DND-41 (cell line): ENCODE measurements at regions not wholly inside any gene's neighbourhood (a gene's known extent, or its start where the extent isn't known, plus 50 kb on each side); places are given as distances from the start of the nearest gene placed in this dataset.

Source experiments
- ATAC-seq: fragments of 200-7000 bp; cut with Tn5 transposase; 3 replicates; pipeline ENCODE4 v1.9.1; 2021; ENCODE audit warnings: low read depth; ENCODE audit not compliant: insufficient read depth
- DNase-seq: peaks from one replicate; pipeline ENCODE4 v3.0.0-alpha.2; 2020
- H2AFZ ChIP-seq: 2 replicates; pipeline ENCODE4 v1.6.0; 2012; ENCODE audit warnings: low read depth, low read length
- H3K27ac ChIP-seq: 2 replicates; pipeline ENCODE4 v1.5.1; 2012; ENCODE audit warnings: low read length, inconsistent platforms
- H3K27me3 ChIP-seq: fragments of 200-600 bp; sonication (generic); 2 replicates; pipeline ENCODE4 v1.6.0; 2012; ENCODE audit warnings: low read length, mild to moderate bottlenecking, inconsistent platforms; ENCODE audit not compliant: insufficient read depth, poor library complexity
- H3K36me3 ChIP-seq: 2 replicates; pipeline ENCODE4 v1.5.1; 2012; ENCODE audit warnings: low read length, inconsistent platforms; ENCODE audit not compliant: insufficient read depth
- H3K4me1 ChIP-seq: 2 replicates; pipeline ENCODE4 v1.5.1; 2012; ENCODE audit warnings: mild to moderate bottlenecking, low read length; ENCODE audit not compliant: insufficient read depth
- H3K4me2 ChIP-seq: 2 replicates; pipeline ENCODE4 v1.6.0; 2012; ENCODE audit warnings: mild to moderate bottlenecking, moderate library complexity, low read length, inconsistent platforms; ENCODE audit not compliant: insufficient read depth
- H3K4me3 ChIP-seq, 2 experiments: fragments of 200-600 bp in 1 of 2; shearing (Covaris generic) in 1 of 2; 2 replicates each; pipeline ENCODE4 v1.5.1; 2012 to 2016; ENCODE audit warnings: inconsistent platforms in 2 of 2, low read length in 2 of 2, mild to moderate bottlenecking in 2 of 2, low read depth in 1 of 2, moderate library complexity in 1 of 2
- H3K79me2 ChIP-seq: 2 replicates; pipeline ENCODE4 v1.6.0; 2012; ENCODE audit warnings: low read length, inconsistent platforms; ENCODE audit not compliant: insufficient read depth
- H3K9ac ChIP-seq: 2 replicates; pipeline ENCODE4 v1.6.0; 2012; ENCODE audit warnings: low read depth, mild to moderate bottlenecking, inconsistent platforms, low read length, moderate library complexity
- H3K9me3 ChIP-seq: 2 replicates; pipeline ENCODE4 v1.5.1; 2012; ENCODE audit warnings: low read length, moderate library complexity, mild to moderate bottlenecking, inconsistent platforms; ENCODE audit not compliant: insufficient read depth, severe bottlenecking
- H4K20me1 ChIP-seq: 2 replicates; pipeline ENCODE4 v1.6.0; 2012; ENCODE audit warnings: low read length; ENCODE audit not compliant: insufficient read depth
- EZH2 ChIP-seq: IDR thresholded peaks from 3 replicates; pipeline ENCODE4 v1.6.1; 2012; ENCODE audit warnings: borderline replicate concordance, low read depth, mild to moderate bottlenecking, moderate library complexity, low read length, inconsistent platforms; ENCODE audit not compliant: severe bottlenecking
- TF ChIP-seq, protein P1 (sequence below): IDR thresholded peaks from 2 replicates; pipeline ENCODE4 v1.5.1; 2012; ENCODE audit warnings: borderline replicate concordance, low read length, moderate library complexity, mild to moderate bottlenecking; ENCODE audit not compliant: poor library complexity, severe bottlenecking; ENCODE audit errors: extremely low read depth

DNA sequence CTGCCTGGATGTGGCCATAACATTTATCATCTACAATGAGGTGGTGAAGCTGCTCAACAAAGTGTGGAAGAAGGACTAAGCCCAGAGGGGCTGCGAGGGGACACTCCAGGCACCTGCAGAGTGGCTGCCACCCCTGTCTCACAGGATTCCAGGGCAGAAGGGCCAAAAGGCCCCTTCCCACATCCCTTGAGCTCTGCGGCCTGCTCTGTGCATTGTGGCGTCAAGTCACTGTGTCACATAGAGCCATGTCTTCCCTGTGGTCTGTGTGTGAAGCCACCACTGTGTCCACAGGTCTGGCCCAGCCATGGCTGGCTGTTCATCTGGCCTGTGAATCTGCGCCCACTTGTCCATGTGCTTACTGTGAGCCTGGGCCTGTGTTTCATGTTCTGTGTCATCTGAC lies 1714.6 kb downstream of the TP53TG3F start:
- H4K20me1 ChIP-seq, result no peaks in the 10 kb centered on the region

DNA sequence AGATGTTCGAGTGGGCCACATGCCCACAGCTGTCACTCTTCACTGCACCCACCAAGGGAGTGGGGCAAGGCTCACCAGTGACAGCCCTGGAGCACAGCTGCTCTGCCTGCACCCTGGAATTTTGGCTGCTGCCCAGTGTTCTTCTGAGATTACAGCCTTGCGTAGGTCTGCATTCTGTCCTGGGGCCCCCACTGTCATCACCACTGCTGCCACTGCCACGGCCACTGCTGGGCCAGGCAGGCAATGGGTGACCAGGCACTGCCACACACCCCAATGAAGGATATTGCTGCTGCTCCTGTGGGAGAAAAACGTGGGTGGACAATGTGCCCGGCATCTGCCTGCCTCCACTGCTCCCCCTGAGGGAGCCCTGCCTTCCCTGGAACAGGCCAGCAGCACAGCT lies 1717.0 kb downstream of the TP53TG3F start:
- Histone ChIP-seq H3K9ac (no peak overlapping the region), H3K27me3 (no peaks in the 10 kb centered on the region), H3K4me3 (no peak overlapping the region), H4K20me1 (no peaks in the 10 kb centered on the region), H3K27ac (no peak overlapping the region), H3K79me2 (no peaks in the 10 kb centered on the region), H3K4me1 (no peaks in the 10 kb centered on the region), H3K36me3 (no peaks in the 10 kb centered on the region), H3K4me2 (no peak overlapping the region), H2AFZ (no peak overlapping the region), H3K9me3 (peaks cover 14% of the 10 kb centered on the region)
- no peak for DNase-seq
- TF ChIP-seq EZH2, result no peak
- TF ChIP-seq, protein P1, sequence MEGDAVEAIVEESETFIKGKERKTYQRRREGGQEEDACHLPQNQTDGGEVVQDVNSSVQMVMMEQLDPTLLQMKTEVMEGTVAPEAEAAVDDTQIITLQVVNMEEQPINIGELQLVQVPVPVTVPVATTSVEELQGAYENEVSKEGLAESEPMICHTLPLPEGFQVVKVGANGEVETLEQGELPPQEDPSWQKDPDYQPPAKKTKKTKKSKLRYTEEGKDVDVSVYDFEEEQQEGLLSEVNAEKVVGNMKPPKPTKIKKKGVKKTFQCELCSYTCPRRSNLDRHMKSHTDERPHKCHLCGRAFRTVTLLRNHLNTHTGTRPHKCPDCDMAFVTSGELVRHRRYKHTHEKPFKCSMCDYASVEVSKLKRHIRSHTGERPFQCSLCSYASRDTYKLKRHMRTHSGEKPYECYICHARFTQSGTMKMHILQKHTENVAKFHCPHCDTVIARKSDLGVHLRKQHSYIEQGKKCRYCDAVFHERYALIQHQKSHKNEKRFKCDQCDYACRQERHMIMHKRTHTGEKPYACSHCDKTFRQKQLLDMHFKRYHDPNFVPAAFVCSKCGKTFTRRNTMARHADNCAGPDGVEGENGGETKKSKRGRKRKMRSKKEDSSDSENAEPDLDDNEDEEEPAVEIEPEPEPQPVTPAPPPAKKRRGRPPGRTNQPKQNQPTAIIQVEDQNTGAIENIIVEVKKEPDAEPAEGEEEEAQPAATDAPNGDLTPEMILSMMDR, result no peak
- no peak for ATAC-seq

More for the DNA sequence above, 1714.6 kb downstream of the TP53TG3F start:
- Histone ChIP-seq H3K4me1 (no peaks in the 10 kb centered on the region), H2AFZ (no peak overlapping the region), H3K27me3 (no peaks in the 10 kb centered on the region), H3K36me3 (no peaks in the 10 kb centered on the region), H3K9ac (no peak overlapping the region), H3K9me3 (peaks cover 14% of the 10 kb centered on the region), H3K79me2 (no peaks in the 10 kb centered on the region), H3K4me3 (no peak overlapping the region), H3K27ac (no peak overlapping the region), H3K4me2 (no peak overlapping the region)
- TF ChIP-seq, protein P1, result no peak
- no peak for TF ChIP-seq EZH2
- ATAC-seq (no peak), DNase-seq (no peak)

- no peaks in the 10 kb centered on the region for H3K36me3 ChIP-seq
- H3K27ac ChIP-seq, result no peak overlapping the region
- no peaks in the 10 kb centered on the region for H4K20me1 ChIP-seq
- peaks cover 12% of the 10 kb centered on the region for H3K9me3 ChIP-seq
- no peaks in the 10 kb centered on the region for H3K27me3 ChIP-seq
- DNase-seq (no peak), ATAC-seq (no peak)
- H3K4me3 ChIP-seq, result no peak overlapping the region
- no peaks in the 10 kb centered on the region for H3K79me2 ChIP-seq
- TF ChIP-seq EZH2, result no peak
- H2AFZ ChIP-seq, result no peak overlapping the region
- H3K4me2 ChIP-seq, result no peak overlapping the region
- H3K4me1 ChIP-seq, result no peaks in the 10 kb centered on the region
- H3K9ac ChIP-seq, result no peak overlapping the region
These were observed 1718.4 kb downstream of the TP53TG3F start for GRCh38 chr16:35177851-35178250.

- no peak overlapping the region for H2AFZ ChIP-seq
- H3K4me3 ChIP-seq, result no peak overlapping the region
- no peak for TF ChIP-seq EZH2
- TF ChIP-seq, protein P1, result no peak
- no peaks in the 10 kb centered on the region for H4K20me1 ChIP-seq
- no peaks in the 10 kb centered on the region for H3K79me2 ChIP-seq
- no peak overlapping the region for H3K4me2 ChIP-seq
- ATAC-seq (no peak), DNase-seq (no peak)
- H3K9me3 ChIP-seq, result peaks cover 8% of the 10 kb centered on the region
- no peaks in the 10 kb centered on the region for H3K27me3 ChIP-seq
- H3K36me3 ChIP-seq, result no peaks in the 10 kb centered on the region
- H3K27ac ChIP-seq, result no peak overlapping the region
- H3K4me1 ChIP-seq, result no peaks in the 10 kb centered on the region
- no peak overlapping the region for H3K9ac ChIP-seq
These were observed 1721.6 kb downstream of the TP53TG3F start for GRCh38 chr16:35180970-35181369.
